Breast epithelium (tissue), 4 donors: ENCODE measurements at regions not wholly inside any gene's neighbourhood (a gene's known extent, or its start where the extent isn't known, plus 50 kb on each side); places are given as distances from the start of the nearest gene placed in this dataset.

ENCODE experiments used
- DNase-seq, 2 donors: peaks; one replicate each; pipeline ENCODE4 v3.0.0-alpha.2; 2019; ENCODE audit warnings: low spot score in 2 of 2
- H3K27ac ChIP-seq, 2 donors: fragments of 200-600 bp; sonication (generic) in 1 of 2; one replicate each; pipeline ENCODE4 v1.5.1; 2016 to 2019; ENCODE audit warnings: mild to moderate bottlenecking in 1 of 2
- H3K27me3 ChIP-seq, 2 donors: fragments of 200-600 bp; sonication (generic) in 1 of 2; one replicate each; pipeline versions ENCODE4 v1.5.1 to v1.6.0; 2017 to 2019; ENCODE audit warnings: control low read depth in 1 of 2, mild to moderate bottlenecking in 1 of 2
- H3K36me3 ChIP-seq: fragments of 200-600 bp; one replicate; pipeline ENCODE4 v1.5.1; 2019
- H3K4me1 ChIP-seq, 2 donors: fragments of 200-600 bp; sonication (generic); one replicate each; pipeline ENCODE4 v1.5.1; 2016 to 2019; ENCODE audit warnings: control low read depth in 1 of 2
- H3K4me3 ChIP-seq, 3 donors: fragments of 200-600 bp; sonication (generic); 1 replicate in 2 of 3; 2 replicates in 1 of 3; pipeline ENCODE4 v1.5.1; 2016 to 2019; ENCODE audit warnings: mild to moderate bottlenecking in 3 of 3, moderate library complexity in 2 of 3
- H3K9me3 ChIP-seq, 2 donors: fragments of 200-600 bp; sonication (generic) in 1 of 2; one replicate each; pipeline ENCODE4 v1.5.1; 2016 to 2019; ENCODE audit warnings: control low read depth in 1 of 2
- CTCF ChIP-seq, 3 donors: fragments of 450-650 bp; IDR thresholded peaks; one replicate each; pipeline ENCODE4 v1.5.1; 2016 to 2017; ENCODE audit warnings: antibody characterized with exemption in 3 of 3, mild to moderate bottlenecking in 3 of 3, moderate library complexity in 3 of 3
- POLR2A ChIP-seq: fragments of 450-650 bp; IDR thresholded peaks from one replicate; pipeline ENCODE4 v1.6.1; 2016; ENCODE audit warnings: antibody characterized with exemption, mild to moderate bottlenecking, moderate library complexity
- POLR2AphosphoS5 ChIP-seq, 3 donors: sonication (generic); formaldehyde crosslinking; IDR thresholded peaks; one replicate each; pipeline ENCODE4 v1.6.1; 2017; ENCODE audit warnings: antibody characterized with exemption in 3 of 3
- intact Hi-C: fragments of 100-400 bp; cut with DNase I; formaldehyde crosslinking; loops from one replicate; pipeline ENCODE4 v1.15.1; 2023; ENCODE audit warnings: low total_unique reads

- TF ChIP-seq POLR2AphosphoS5 (IDR thresholded peaks at IDR 0.05) (no peak), POLR2A (no peak), CTCF (IDR thresholded peaks at IDR 0.05) (no peak)
- H3K4me1 ChIP-seq = no peaks in the 10 kb centered on the region
- no peaks in the 10 kb centered on the region for H3K27me3 ChIP-seq
- no peak overlapping the region for H3K4me3 ChIP-seq
- H3K9me3 ChIP-seq = peaks cover 3 to 4% of the 10 kb centered on the region in 2 donors
- intact Hi-C loops = loop anchor here (10.0 kb wide), 1 partner anchor 64 kb away; a partner anchor contains a TSS
- no peaks in the 10 kb centered on the region for H3K36me3 ChIP-seq
- DNase-seq = no peak
- H3K27ac ChIP-seq = no peak overlapping the region
Observed at GRCh38 chr6:26220145-26220970, 133.1 kb downstream of the HFE start.

GRCh38 chr6:26221186-26221585 is 134.0 kb downstream of the HFE start:
- no peaks in the 10 kb centered on the region for H3K27me3 ChIP-seq
- DNase-seq = no peak
- TF ChIP-seq CTCF (IDR thresholded peaks at IDR 0.05) = no peak
- TF ChIP-seq POLR2AphosphoS5 (IDR thresholded peaks at IDR 0.05) = no peak
- TF ChIP-seq POLR2A = no peak

GRCh38 chr6:26222571-26222970 is 135.3 kb downstream of the HFE start:
- Histone ChIP-seq H3K4me3 (no peak overlapping the region), H3K36me3 (no peaks in the 10 kb centered on the region), H3K4me1 (no peaks in the 10 kb centered on the region), H3K27ac (peak overlapping the region in 1 of 2 donors; percentile 87), H3K9me3 (peaks cover 4 to 6% of the 10 kb centered on the region in 2 donors), H3K27me3 (no peaks in the 10 kb centered on the region)
- intact Hi-C loops = loop anchor here (10.0 kb wide), 1 partner anchor 62 kb away; a partner anchor contains a TSS
- TF ChIP-seq POLR2A (no peak), CTCF (IDR thresholded peaks at IDR 0.05) (no peak), POLR2AphosphoS5 (IDR thresholded peaks at IDR 0.05) (no peak)
- no peak for DNase-seq

More at GRCh38 chr6:26221186-26221585, 134.0 kb downstream of the HFE start:
- H3K36me3 ChIP-seq = no peaks in the 10 kb centered on the region
- H3K4me1 ChIP-seq = no peaks in the 10 kb centered on the region
- intact Hi-C loops = loop anchor here (10.0 kb wide), 1 partner anchor 64 kb away; a partner anchor contains a TSS
- no peak overlapping the region for H3K4me3 ChIP-seq
- H3K27ac ChIP-seq = no peak overlapping the region
- H3K9me3 ChIP-seq = peaks cover 4 to 6% of the 10 kb centered on the region in 2 donors

- TF ChIP-seq CTCF (IDR thresholded peaks at IDR 0.05) = no peak
- TF ChIP-seq POLR2AphosphoS5 (IDR thresholded peaks at IDR 0.05) = no peak
- no peak for TF ChIP-seq POLR2A
- H3K27me3 ChIP-seq = no peaks in the 10 kb centered on the region
- peaks cover 4 to 6% of the 10 kb centered on the region in 2 donors for H3K9me3 ChIP-seq
- H3K4me1 ChIP-seq = no peaks in the 10 kb centered on the region
- no peaks in the 10 kb centered on the region for H3K36me3 ChIP-seq
- DNase-seq = no peak
- H3K4me3 ChIP-seq = peak overlapping the region; percentile 40 to 66 (median 54)
- intact Hi-C loops = loop anchor here (10.0 kb wide), 1 partner anchor 62 kb away; a partner anchor contains a TSS
- H3K27ac ChIP-seq = peak overlapping the region; percentile 74 to 87
Observed at GRCh38 chr6:26223228-26223627, 136.0 kb downstream of the HFE start.
